ENCODE measurements at regions not wholly inside any gene's neighbourhood (a gene's known extent, or its start where the extent isn't known, plus 50 kb on each side); places are given as distances from the start of the nearest gene placed in this dataset.

- ATAC-seq (ENCODE audit: low read depth), result no peak
- no peak for DNase-seq
- Histone ChIP-seq H3K79me2 (ENCODE audit: control insufficient read depth, insufficient read depth, low read length) (no peaks in the 10 kb centered on the region), H4K20me1 (ENCODE audit: control insufficient read depth, insufficient read depth, low read length, poor library complexity, severe bottlenecking) (no peaks in the 10 kb centered on the region), H2AFZ (ENCODE audit: insufficient read depth, low read depth, low read length, poor library complexity, severe bottlenecking) (no peak overlapping the region), H3K4me3 (ENCODE audit: control extremely low read depth in 1 of 5, extremely low read depth in 1 of 5, insufficient read depth in 1 of 5, low read depth in 2 of 5, low read length in 4 of 5) (no peak overlapping the region), H3K4me1 (ENCODE audit: control insufficient read depth in 2 of 2, insufficient read depth in 2 of 2, low read length in 2 of 2) (no peaks in the 10 kb centered on the region), H3K9ac (ENCODE audit: low read length) (no peak overlapping the region), H3K9me3 (ENCODE audit: control extremely low read depth in 1 of 3, control insufficient read depth in 2 of 3, insufficient read depth in 1 of 3, low read length in 2 of 3) (peaks cover 0 to 7% (median 0%) of the 10 kb centered on the region in 3 donors), H3K27me3 (replicated peaks in 1 of 4; ENCODE audit: control extremely low read depth in 1 of 4, control insufficient read depth in 3 of 4, insufficient read depth in 4 of 4, low read length in 3 of 4) (no peaks in the 10 kb centered on the region), H3K4me2 (replicated peaks; ENCODE audit: low read depth, low read length, poor library complexity, severe bottlenecking) (no peak overlapping the region), H3K36me3 (replicated peaks in 1 of 2; ENCODE audit: control extremely low read depth in 1 of 2, control insufficient read depth in 1 of 2, extremely low read depth in 1 of 2, insufficient read depth in 2 of 2, low read length in 1 of 2) (no peaks in the 10 kb centered on the region), H3K27ac (ENCODE audit: low read length in 2 of 2) (no peak overlapping the region)
- no peaks in the 10 kb centered on the region for H3K4me1 Mint-ChIP-seq
- H3K27me3 Mint-ChIP-seq, result no peaks in the 10 kb centered on the region
- TF ChIP-seq EZH2 (IDR thresholded peaks at IDR 0.05; ENCODE audit: borderline replicate concordance, insufficient read depth, low read depth, low read length, poor library complexity, severe bottlenecking) (no peak), CTCF (IDR thresholded peaks at IDR 0.05) (no peak)
- no CpG with 5 or more reads among the region's 2 CpGs for WGBS (ENCODE audit: insufficient coverage)
- H3K4me3 Mint-ChIP-seq, result no peak overlapping the region
- H3K27ac Mint-ChIP-seq, result no peak overlapping the region
- no peaks in the 10 kb centered on the region for H3K9me3 Mint-ChIP-seq (ENCODE audit: insufficient read depth)
- intact Hi-C loops (cut with micrococcal nuclease), result no loop called here
- POLR2A ChIA-PET, result no interaction called here
- CTCF ChIA-PET, result no interaction called here
Measured at GRCh38 chr5:120382833-120383232, 81.3 kb upstream of the PRR16 start.

- ATAC-seq (ENCODE audit: low read depth) (no peak), DNase-seq (no peak)
- Histone ChIP-seq H3K9ac (ENCODE audit: low read length) (no peak overlapping the region), H3K36me3 (replicated peaks in 1 of 2; ENCODE audit: control extremely low read depth in 1 of 2, control insufficient read depth in 1 of 2, extremely low read depth in 1 of 2, insufficient read depth in 2 of 2, low read length in 1 of 2) (no peaks in the 10 kb centered on the region), H4K20me1 (ENCODE audit: control insufficient read depth, insufficient read depth, low read length, poor library complexity, severe bottlenecking) (no peaks in the 10 kb centered on the region), H3K4me1 (ENCODE audit: control insufficient read depth in 2 of 2, insufficient read depth in 2 of 2, low read length in 2 of 2) (no peaks in the 10 kb centered on the region), H3K4me2 (replicated peaks; ENCODE audit: low read depth, low read length, poor library complexity, severe bottlenecking) (no peak overlapping the region), H3K79me2 (ENCODE audit: control insufficient read depth, insufficient read depth, low read length) (no peaks in the 10 kb centered on the region), H3K4me3 (ENCODE audit: control extremely low read depth in 1 of 5, extremely low read depth in 1 of 5, insufficient read depth in 1 of 5, low read depth in 2 of 5, low read length in 4 of 5) (no peak overlapping the region), H3K27me3 (replicated peaks in 1 of 4; ENCODE audit: control extremely low read depth in 1 of 4, control insufficient read depth in 3 of 4, insufficient read depth in 4 of 4, low read length in 3 of 4) (no peaks in the 10 kb centered on the region), H3K27ac (ENCODE audit: low read length in 2 of 2) (no peak overlapping the region), H3K9me3 (ENCODE audit: control extremely low read depth in 1 of 3, control insufficient read depth in 2 of 3, insufficient read depth in 1 of 3, low read length in 2 of 3) (no peaks in the 10 kb centered on the region), H2AFZ (ENCODE audit: insufficient read depth, low read depth, low read length, poor library complexity, severe bottlenecking) (no peak overlapping the region)
- Mint-ChIP-seq H3K4me1 (no peaks in the 10 kb centered on the region), H3K27ac (no peak overlapping the region), H3K9me3 (ENCODE audit: insufficient read depth) (no peaks in the 10 kb centered on the region), H3K4me3 (no peak overlapping the region), H3K27me3 (no peaks in the 10 kb centered on the region)
- ChIA-PET CTCF (no interaction called here), POLR2A (no interaction called here)
- TF ChIP-seq EZH2 (IDR thresholded peaks at IDR 0.05; ENCODE audit: borderline replicate concordance, insufficient read depth, low read depth, low read length, poor library complexity, severe bottlenecking) (no peak), CTCF (IDR thresholded peaks at IDR 0.05) (no peak)
- intact Hi-C loops (cut with micrococcal nuclease), result no loop called here
Measured at GRCh38 chr5:120386981-120387380, 77.1 kb upstream of the PRR16 start.

All from B cell (primary cell).